ENCODE measurements at regions not wholly inside any gene's neighbourhood (a gene's known extent, or its start where the extent isn't known, plus 50 kb on each side); places are given as distances from the start of the nearest gene placed in this dataset.

DNA sequence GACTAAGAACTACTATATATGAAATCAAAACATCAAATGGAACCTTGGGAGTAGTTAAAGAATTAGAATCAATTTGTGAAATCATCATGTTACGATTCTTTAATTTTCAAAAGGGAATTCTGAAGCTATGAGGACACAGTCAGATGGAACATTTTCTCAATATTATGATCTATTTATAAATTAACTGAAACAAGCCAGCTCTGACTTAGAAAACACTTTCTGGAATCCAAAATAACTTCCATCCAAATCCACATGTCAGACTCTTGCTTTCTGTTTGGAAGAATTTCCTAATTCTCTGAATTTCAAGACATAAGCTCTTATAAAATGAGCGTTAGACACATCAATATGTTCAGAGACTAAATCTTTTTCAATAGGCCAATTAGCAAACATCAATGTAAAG is 737.7 kb upstream of the SOX9 start:
- intact Hi-C loops (cut with micrococcal nuclease) = no loop called here
- Histone ChIP-seq H3K4me1 (no peaks in the 10 kb centered on the region), H3K27ac (replicated peaks) (no peak overlapping the region), H3K36me3 (no peaks in the 10 kb centered on the region), H3K27me3 (ENCODE audit: low read depth) (no peaks in the 10 kb centered on the region), H3K4me3 (no peak overlapping the region), H3K9me3 (replicated peaks) (no peaks in the 10 kb centered on the region)
- no peak for DNase-seq
- TF ChIP-seq, protein P1, sequence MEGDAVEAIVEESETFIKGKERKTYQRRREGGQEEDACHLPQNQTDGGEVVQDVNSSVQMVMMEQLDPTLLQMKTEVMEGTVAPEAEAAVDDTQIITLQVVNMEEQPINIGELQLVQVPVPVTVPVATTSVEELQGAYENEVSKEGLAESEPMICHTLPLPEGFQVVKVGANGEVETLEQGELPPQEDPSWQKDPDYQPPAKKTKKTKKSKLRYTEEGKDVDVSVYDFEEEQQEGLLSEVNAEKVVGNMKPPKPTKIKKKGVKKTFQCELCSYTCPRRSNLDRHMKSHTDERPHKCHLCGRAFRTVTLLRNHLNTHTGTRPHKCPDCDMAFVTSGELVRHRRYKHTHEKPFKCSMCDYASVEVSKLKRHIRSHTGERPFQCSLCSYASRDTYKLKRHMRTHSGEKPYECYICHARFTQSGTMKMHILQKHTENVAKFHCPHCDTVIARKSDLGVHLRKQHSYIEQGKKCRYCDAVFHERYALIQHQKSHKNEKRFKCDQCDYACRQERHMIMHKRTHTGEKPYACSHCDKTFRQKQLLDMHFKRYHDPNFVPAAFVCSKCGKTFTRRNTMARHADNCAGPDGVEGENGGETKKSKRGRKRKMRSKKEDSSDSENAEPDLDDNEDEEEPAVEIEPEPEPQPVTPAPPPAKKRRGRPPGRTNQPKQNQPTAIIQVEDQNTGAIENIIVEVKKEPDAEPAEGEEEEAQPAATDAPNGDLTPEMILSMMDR (IDR thresholded peaks at IDR 0.05; ENCODE audit: borderline replicate concordance) = no peak

DNA sequence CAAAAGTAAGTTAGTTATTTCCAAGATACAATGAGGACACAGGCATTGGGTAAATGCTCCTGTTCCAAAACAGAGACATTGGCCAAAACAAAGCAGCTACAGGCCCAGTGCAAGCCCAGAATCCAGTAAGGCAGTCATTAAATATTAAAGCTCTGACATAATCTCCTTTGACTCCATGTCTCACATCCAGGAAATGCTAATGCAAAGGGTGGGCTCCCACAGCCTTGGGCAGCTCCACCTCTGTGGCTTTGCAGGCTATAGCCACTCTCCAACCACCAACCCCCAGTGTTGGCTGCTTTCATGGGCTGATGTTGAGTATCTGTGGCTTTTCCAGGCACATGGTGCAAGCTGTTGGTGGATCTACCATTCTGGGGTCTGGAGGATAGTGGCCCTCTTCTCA is 733.4 kb upstream of the SOX9 start:
- intact Hi-C loops (cut with micrococcal nuclease) = no loop called here
- TF ChIP-seq, protein P1 (IDR thresholded peaks at IDR 0.05; ENCODE audit: borderline replicate concordance) = no peak

DNA sequence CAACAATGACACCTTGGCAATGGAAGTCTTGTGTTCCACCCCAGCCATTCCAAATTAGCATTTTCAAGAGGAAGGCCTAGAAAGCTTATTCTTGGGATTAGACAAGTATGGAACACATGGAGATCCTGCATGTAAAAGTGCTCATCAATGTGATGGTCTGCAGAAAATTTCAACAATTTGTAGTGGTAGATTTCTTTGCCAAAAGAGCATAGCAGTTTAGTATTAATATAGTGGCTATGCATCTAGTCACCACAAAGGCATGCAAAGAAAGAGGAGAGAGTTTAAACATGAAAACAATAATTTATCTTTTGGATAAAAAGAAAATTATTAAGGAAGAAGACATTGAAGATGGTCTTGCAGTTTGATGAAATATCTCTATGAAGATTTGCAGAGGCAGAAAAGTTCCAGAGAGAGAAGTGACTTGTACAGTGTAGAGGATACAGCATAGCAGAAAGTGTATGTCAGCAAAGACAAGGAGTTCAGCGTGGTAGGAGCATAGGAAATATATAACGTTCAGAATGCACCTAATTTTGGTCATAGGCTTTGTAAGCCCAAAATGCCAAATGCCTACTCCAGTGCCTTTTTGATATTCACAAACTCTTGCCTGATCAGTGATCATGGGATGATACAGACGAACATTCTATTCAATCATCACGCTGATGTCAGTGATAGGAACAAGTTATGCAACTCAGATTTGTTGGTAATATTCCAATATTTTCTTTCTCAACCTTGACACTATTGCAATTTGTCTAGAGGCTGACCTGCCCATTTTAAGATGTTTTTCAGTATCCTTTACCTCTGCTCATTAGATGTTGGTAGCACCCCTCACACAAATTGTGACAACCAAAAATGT is 727.9 kb upstream of the SOX9 start:
- Histone ChIP-seq H3K27ac (replicated peaks) (no peak overlapping the region), H3K36me3 (no peaks in the 10 kb centered on the region), H3K4me3 (no peak overlapping the region), H3K4me1 (no peaks in the 10 kb centered on the region), H3K27me3 (ENCODE audit: low read depth) (no peaks in the 10 kb centered on the region), H3K9me3 (replicated peaks) (no peaks in the 10 kb centered on the region)
- no peak for DNase-seq
- intact Hi-C loops (cut with micrococcal nuclease) = no loop called here
- TF ChIP-seq, protein P1 (IDR thresholded peaks at IDR 0.05; ENCODE audit: borderline replicate concordance) = no peak

More for the DNA sequence above, 733.4 kb upstream of the SOX9 start:
- Histone ChIP-seq H3K9me3 (replicated peaks) (no peaks in the 10 kb centered on the region), H3K27me3 (ENCODE audit: low read depth) (no peaks in the 10 kb centered on the region), H3K4me3 (no peak overlapping the region), H3K36me3 (no peaks in the 10 kb centered on the region), H3K27ac (replicated peaks) (no peak overlapping the region), H3K4me1 (no peaks in the 10 kb centered on the region)
- DNase-seq = no peak

DNA sequence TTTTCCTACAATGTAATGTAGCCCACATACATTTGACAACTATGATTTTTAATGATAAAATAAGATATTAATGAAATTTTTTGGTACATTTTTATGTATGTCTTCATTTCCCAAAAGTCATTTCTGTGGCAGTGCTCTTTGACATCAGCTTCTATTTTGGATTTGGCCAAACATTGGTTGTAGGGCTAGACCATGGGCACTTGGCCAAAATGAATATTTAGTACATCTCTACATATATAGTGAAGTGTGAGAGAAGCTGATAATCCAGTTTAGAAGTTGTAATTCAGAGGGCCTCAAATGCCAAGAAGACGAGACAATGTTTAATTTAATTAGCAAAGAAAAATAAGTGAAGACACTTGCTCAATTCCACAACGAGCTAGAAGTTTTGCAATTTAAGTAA is 724.9 kb upstream of the SOX9 start:
- H3K27me3 ChIP-seq (ENCODE audit: low read depth) = peaks cover 1% of the 10 kb centered on the region
- H3K4me1 ChIP-seq = no peaks in the 10 kb centered on the region
- TF ChIP-seq, protein P1 (IDR thresholded peaks at IDR 0.05; ENCODE audit: borderline replicate concordance) = no peak
- no peaks in the 10 kb centered on the region for H3K9me3 ChIP-seq (replicated peaks)
- H3K4me3 ChIP-seq = no peak overlapping the region
- no peak overlapping the region for H3K27ac ChIP-seq (replicated peaks)
- DNase-seq = no peak
- intact Hi-C loops (cut with micrococcal nuclease) = no loop called here
- no peaks in the 10 kb centered on the region for H3K36me3 ChIP-seq

DNA sequence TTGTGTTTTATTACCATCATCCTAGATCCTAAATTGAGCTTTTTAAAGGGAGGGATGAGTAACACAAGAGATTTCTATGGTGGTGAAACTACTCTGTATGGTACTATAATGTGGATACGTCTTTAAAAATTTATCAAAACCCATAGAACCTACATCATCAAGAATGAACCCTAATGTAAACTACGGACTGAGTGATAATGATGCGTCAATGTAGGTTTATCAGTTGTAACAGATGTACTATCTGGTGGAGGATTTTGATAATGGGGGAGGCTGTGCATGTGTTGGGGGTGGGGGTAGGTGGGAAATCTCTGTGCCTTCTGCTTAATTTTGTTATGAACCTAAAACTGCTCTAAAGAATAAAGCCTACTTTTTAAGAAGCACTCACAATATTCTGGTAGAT is 724.1 kb upstream of the SOX9 start:
- Histone ChIP-seq H3K4me3 (no peak overlapping the region), H3K9me3 (replicated peaks) (no peaks in the 10 kb centered on the region), H3K4me1 (no peaks in the 10 kb centered on the region), H3K27ac (replicated peaks) (no peak overlapping the region), H3K27me3 (ENCODE audit: low read depth) (peaks cover 4% of the 10 kb centered on the region), H3K36me3 (no peaks in the 10 kb centered on the region)
- no peak for DNase-seq
- TF ChIP-seq, protein P1 (IDR thresholded peaks at IDR 0.05; ENCODE audit: borderline replicate concordance) = no peak
- intact Hi-C loops (cut with micrococcal nuclease) = no loop called here
